Right atrium auricular region (tissue), 2 donors: ENCODE measurements at regions not wholly inside any gene's neighbourhood (a gene's known extent, or its start where the extent isn't known, plus 50 kb on each side); places are given as distances from the start of the nearest gene placed in this dataset.

ENCODE experiments used
- DNase-seq: peaks from one replicate; pipeline ENCODE4 v3.0.0-alpha.2; 2019; ENCODE audit warnings: low spot score
- H3K27ac ChIP-seq, 2 donors: fragments of 200-600 bp; sonication (generic); 1 replicate in 1 of 2; 2 replicates in 1 of 2; pipeline ENCODE4 v1.5.1; 2016 to 2019
- H3K27me3 ChIP-seq, 2 donors: fragments of 200-600 bp; sonication (generic); one replicate each; pipeline versions ENCODE4 v1.5.1 to v1.6.0; 2017 to 2019
- H3K36me3 ChIP-seq: fragments of 200-600 bp; sonication (generic); one replicate; pipeline ENCODE4 v1.5.1; 2016
- H3K4me1 ChIP-seq, 2 donors: fragments of 200-600 bp; sonication (generic); one replicate each; pipeline versions ENCODE4 v1.5.1 to v1.6.0; 2017 to 2019
- H3K4me3 ChIP-seq, 2 donors: fragments of 200-600 bp; sonication (generic); 1 replicate in 1 of 2; 2 replicates in 1 of 2; pipeline ENCODE4 v1.5.1; 2017 to 2019; ENCODE audit warnings: mild to moderate bottlenecking in 1 of 2, moderate library complexity in 1 of 2
- H3K9me3 ChIP-seq, 2 donors: fragments of 200-600 bp; sonication (generic); one replicate each; pipeline ENCODE4 v1.5.1; 2019
- TF ChIP-seq, protein P1 (sequence below), 2 donors: fragments of 200-600 bp; sonication (generic); IDR thresholded peaks; one replicate each; pipeline ENCODE4 v1.5.1; 2019; ENCODE audit warnings: antibody characterized with exemption in 2 of 2

DNA sequence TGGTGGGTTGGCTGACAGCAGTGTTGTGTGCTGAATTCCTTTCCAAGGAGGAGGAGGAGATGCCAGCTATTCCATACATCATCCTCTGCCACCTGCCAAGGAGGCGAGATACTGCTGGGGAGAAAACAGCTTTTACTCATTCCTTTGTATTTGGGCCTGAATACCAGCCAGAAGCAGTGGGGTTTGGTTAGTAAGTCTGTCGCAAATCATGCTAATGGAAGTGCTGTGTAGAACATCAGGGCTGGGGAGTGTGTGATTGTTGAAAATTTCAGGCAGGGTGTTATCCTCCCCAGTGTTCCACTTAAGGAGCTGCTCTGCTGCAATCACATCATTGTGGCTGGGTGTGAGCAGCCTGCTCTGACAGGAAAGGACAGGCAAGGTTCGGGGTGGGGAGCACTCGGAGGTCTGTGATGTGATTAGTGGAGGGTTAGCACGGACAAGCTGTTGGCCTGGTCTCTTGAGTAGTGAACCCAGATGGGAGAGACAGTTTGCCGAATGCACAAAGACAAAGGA lies 128.2 kb upstream of the DLX2 start:
- TF ChIP-seq, protein P1, sequence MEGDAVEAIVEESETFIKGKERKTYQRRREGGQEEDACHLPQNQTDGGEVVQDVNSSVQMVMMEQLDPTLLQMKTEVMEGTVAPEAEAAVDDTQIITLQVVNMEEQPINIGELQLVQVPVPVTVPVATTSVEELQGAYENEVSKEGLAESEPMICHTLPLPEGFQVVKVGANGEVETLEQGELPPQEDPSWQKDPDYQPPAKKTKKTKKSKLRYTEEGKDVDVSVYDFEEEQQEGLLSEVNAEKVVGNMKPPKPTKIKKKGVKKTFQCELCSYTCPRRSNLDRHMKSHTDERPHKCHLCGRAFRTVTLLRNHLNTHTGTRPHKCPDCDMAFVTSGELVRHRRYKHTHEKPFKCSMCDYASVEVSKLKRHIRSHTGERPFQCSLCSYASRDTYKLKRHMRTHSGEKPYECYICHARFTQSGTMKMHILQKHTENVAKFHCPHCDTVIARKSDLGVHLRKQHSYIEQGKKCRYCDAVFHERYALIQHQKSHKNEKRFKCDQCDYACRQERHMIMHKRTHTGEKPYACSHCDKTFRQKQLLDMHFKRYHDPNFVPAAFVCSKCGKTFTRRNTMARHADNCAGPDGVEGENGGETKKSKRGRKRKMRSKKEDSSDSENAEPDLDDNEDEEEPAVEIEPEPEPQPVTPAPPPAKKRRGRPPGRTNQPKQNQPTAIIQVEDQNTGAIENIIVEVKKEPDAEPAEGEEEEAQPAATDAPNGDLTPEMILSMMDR (IDR thresholded peaks at IDR 0.05): no peak
- no peaks in the 10 kb centered on the region for H3K9me3 ChIP-seq
- no peaks in the 10 kb centered on the region for H3K36me3 ChIP-seq
- no peak overlapping the region for H3K4me3 ChIP-seq
- DNase-seq: no peak
- H3K27ac ChIP-seq: no peak overlapping the region
- H3K27me3 ChIP-seq: no peaks in the 10 kb centered on the region
- H3K4me1 ChIP-seq: peaks cover 0 to 15% of the 10 kb centered on the region in 2 donors

DNA sequence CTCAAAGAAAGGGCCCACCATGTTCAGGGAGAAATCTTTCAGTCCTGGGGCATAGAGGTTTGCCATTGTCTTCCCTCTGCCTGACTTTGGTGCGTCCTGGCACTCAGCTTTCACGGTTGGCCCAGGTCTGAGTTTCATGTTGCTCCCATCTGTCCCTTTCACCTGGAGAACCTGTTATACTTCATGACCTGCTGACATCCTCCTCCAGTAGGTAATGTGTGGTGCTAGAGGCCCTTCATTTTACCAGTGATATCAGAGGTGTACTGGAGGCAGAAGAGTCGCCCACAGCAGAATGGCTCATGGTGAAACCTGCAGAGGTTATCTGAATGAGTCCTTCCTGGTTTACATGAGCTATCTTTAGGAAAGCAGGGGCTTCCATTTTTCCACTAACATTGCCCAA lies 128.8 kb upstream of the DLX2 start:
- Histone ChIP-seq H3K27me3 (no peaks in the 10 kb centered on the region), H3K36me3 (no peaks in the 10 kb centered on the region), H3K9me3 (no peaks in the 10 kb centered on the region), H3K4me1 (peaks cover 0 to 15% of the 10 kb centered on the region in 2 donors), H3K27ac (no peak overlapping the region), H3K4me3 (no peak overlapping the region)
- no peak for DNase-seq
- TF ChIP-seq, protein P1 (IDR thresholded peaks at IDR 0.05): no peak

DNA sequence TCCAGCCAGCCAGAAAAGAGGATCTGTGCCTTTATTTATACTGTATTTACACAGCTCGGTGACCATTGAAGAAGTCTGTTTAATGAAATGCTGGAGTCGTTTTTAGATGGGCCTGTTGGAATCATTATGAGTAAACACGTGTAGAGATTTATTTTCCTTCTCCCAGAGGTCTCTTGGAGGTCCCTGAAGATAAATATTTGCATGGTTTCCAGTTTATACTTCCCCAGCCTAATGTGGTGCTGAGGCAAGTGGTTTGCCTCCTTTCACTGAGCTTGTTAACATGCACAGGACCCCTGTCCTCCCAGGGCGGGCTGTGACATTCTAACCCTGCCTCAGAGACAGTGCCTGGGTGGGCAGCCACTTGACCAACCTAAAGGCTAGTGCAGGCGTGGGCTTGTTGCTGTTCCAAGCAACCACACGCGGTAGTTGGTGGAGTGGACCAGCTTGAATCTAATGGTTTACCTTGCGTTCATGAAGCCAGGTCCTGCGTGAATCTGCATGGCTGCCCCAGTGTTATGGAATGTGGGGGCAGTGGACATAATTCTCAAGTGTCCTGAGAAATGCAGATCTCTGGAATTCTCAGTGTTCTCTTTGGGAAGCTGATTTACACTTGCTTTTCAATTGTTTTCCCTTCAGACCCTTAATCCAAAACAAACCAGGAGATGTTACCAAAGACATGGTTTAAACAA lies 130.2 kb upstream of the DLX2 start:
- H3K27ac ChIP-seq: no peak overlapping the region
- no peaks in the 10 kb centered on the region for H3K36me3 ChIP-seq
- TF ChIP-seq, protein P1 (IDR thresholded peaks at IDR 0.05): no peak
- no peaks in the 10 kb centered on the region for H3K27me3 ChIP-seq
- no peaks in the 10 kb centered on the region for H3K9me3 ChIP-seq
- DNase-seq: no peak
- peaks cover 0 to 15% of the 10 kb centered on the region in 2 donors for H3K4me1 ChIP-seq
- H3K4me3 ChIP-seq: no peak overlapping the region

DNA sequence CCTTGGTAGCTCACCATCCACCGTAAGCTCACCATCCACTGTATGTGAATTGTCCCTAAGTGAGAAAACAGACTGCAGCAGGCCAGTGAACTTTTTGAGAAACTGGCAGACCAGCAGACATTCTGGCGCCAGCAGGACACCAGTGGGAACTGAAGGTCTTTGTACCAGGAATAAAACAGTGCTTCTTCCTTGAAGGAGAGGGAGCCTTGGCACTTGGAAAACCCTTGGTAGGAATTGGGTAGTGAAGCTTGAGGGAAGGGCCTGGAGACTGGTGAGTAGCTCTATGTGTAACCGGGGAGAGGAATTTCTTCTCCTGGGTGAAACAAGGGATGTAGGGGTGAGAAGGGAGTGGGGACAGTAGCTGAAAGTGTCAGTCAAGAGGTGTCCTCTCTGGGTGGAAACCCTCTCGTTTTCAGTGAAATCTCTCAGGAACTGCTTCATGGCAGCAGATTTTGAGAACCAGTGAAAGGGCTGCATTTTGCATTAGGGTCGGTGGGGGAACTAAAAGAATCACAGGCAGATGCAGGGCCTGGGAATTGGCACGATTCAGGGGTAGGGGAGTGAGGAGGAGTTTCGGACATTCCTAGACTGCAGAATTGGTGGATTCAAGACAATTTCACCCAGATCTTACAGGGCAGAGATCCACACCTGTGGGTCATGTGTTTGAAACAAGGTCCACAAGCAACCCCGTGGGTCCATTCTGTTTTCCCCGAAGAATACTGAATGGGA lies 131.5 kb upstream of the DLX2 start:
- H3K4me3 ChIP-seq: peak overlapping the region in 1 of 2 donors; percentile 46
- H3K36me3 ChIP-seq: no peaks in the 10 kb centered on the region
- DNase-seq: no peak
- no peaks in the 10 kb centered on the region for H3K27me3 ChIP-seq
- TF ChIP-seq, protein P1 (IDR thresholded peaks at IDR 0.05): no peak
- peaks cover 0 to 15% of the 10 kb centered on the region in 2 donors for H3K4me1 ChIP-seq
- no peaks in the 10 kb centered on the region for H3K9me3 ChIP-seq
- no peak overlapping the region for H3K27ac ChIP-seq

DNA sequence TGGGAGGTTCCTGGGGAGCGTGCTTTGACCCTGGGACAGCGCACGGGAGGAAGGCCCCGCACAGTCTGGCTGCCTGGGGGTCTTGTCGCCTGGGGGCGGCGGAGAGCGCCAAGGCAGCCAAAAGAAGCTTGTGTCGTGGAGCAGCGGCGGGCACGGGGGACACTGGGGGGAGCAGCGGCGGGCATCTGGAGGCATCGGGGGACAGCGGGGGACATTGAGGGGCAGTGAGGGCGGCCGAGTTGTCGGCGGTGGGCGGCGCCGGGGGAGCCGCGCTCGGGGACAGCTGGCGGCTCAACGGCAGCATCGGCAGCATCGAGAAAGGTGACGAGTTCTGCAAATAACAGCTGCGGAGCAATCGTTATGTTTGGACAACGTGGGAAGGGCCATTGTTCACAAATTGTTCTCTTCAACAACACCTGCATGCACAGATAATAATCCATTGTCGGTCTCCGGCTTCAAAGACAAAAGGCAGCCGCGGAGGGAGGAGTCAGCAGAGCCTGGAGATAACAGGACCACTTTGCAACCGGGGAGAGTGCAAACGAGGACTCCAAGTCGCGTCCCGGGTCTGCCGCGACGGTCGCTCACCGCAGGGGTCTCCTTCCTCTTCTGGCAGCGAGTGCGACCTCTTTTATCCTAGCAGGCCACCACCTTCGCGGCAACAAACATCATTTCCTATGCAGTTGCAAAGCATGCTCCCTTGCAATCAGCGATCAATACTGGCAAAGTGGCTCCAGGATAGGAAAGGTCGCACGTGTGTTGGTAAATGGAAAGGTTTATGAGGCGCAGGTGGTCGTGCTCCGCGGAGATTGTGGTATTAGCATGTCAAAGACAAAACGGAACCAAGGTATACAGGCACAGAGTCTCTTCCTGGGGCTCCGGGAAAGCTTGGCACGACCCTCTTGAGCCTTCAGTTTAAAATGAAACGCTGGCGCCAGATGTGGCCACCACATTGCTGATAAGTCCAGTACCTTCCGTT lies 132.3 kb upstream of the DLX2 start:
- H3K4me3 ChIP-seq: peak overlapping the region; percentile 28 to 46
- TF ChIP-seq, protein P1 (IDR thresholded peaks at IDR 0.05): no peak
- H3K27ac ChIP-seq: no peak overlapping the region
- no peak for DNase-seq
- H3K36me3 ChIP-seq: no peaks in the 10 kb centered on the region
- no peaks in the 10 kb centered on the region for H3K9me3 ChIP-seq
- no peaks in the 10 kb centered on the region for H3K27me3 ChIP-seq
- peaks cover 0 to 15% of the 10 kb centered on the region in 2 donors for H3K4me1 ChIP-seq
